ENCODE measurements at regions not wholly inside any gene's neighbourhood (a gene's known extent, or its start where the extent isn't known, plus 50 kb on each side); places are given as distances from the start of the nearest gene placed in this dataset.

- H3K79me2 ChIP-seq (ENCODE audit: control insufficient read depth, insufficient read depth, low read length), result no peaks in the 10 kb centered on the region
- H3K36me3 ChIP-seq (ENCODE audit: control insufficient read depth, insufficient read depth, low read length), result no peaks in the 10 kb centered on the region
- CTCF ChIA-PET (ENCODE audit: low intra/inter-chr PET ratio), result no interaction called here
- H3K9ac ChIP-seq (ENCODE audit: insufficient read depth in 1 of 2, low read depth in 2 of 2, low read length in 2 of 2), result no peak overlapping the region
- no peak overlapping the region for H3K4me2 ChIP-seq (ENCODE audit: insufficient read depth, low read length)
- no peaks in the 10 kb centered on the region for H4K20me1 ChIP-seq (replicated peaks; ENCODE audit: control insufficient read depth, insufficient read depth, low read length)
- TF ChIP-seq YY1 (IDR thresholded peaks at IDR 0.05; ENCODE audit: borderline replicate concordance in 1 of 3, control insufficient read depth in 1 of 3, extremely low read depth in 1 of 3, insufficient read depth in 3 of 3, insufficient read length in 1 of 3, insufficient replicate concordance in 2 of 3, low read depth in 1 of 3, low read length in 2 of 3), result no peak
- TF ChIP-seq LARP7 (IDR thresholded peaks at IDR 0.05), result no peak
- TF ChIP-seq ZBTB33 (CRISPR knock-in tag; IDR thresholded peaks at IDR 0.05), result no peak
- TF ChIP-seq THRA (IDR thresholded peaks at IDR 0.05), result no peak
- no peak for TF ChIP-seq ZNF224 (CRISPR knock-in tag; IDR thresholded peaks at IDR 0.05)
- no peak for TF ChIP-seq ASH1L (IDR thresholded peaks at IDR 0.05; ENCODE audit: borderline replicate concordance, low read depth, partially characterized antibody)
- no peak for TF ChIP-seq GTF2E2 (tag; IDR thresholded peaks at IDR 0.05)
- TF ChIP-seq HCFC1 (IDR thresholded peaks at IDR 0.05; ENCODE audit: low read depth, low read length), result no peak
- TF ChIP-seq BMI1 (IDR thresholded peaks at IDR 0.05; ENCODE audit: low read length), result no peak
- TF ChIP-seq ELF2 (CRISPR knock-in tag; IDR thresholded peaks at IDR 0.05), result no peak
- TF ChIP-seq ZKSCAN8 (CRISPR knock-in tag; IDR thresholded peaks at IDR 0.05), result no peak
- no peak for TF ChIP-seq E2F3 (CRISPR knock-in tag; IDR thresholded peaks at IDR 0.05)
- TF ChIP-seq ZNF3 (CRISPR knock-in tag; IDR thresholded peaks at IDR 0.05), result no peak
- TF ChIP-seq ZNF197 (CRISPR knock-in tag; IDR thresholded peaks at IDR 0.05; ENCODE audit: low read depth), result no peak
- TF ChIP-seq JUNB (CRISPR knock-in tag; conservative IDR thresholded peaks at IDR 0.05), result no peak
- TF ChIP-seq GABPA (tag; conservative IDR thresholded peaks at IDR 0.05; ENCODE audit: low read depth), result no peak
- no peak for TF ChIP-seq FOXA3 (CRISPR knock-in tag; conservative IDR thresholded peaks at IDR 0.05 in 1 of 2, IDR thresholded peaks at IDR 0.05 in 1 of 2)
- H3K27me3 ChIP-seq (ENCODE audit: control insufficient read depth in 2 of 2, insufficient read depth in 2 of 2, low read length in 2 of 2), result no peaks in the 10 kb centered on the region
- H3K9me3 ChIP-seq (replicated peaks; ENCODE audit: control insufficient read depth, insufficient read depth, low read depth, low read length), result 0 out of 2 replicates have a peak, but pooled peaks cover 2% of the 10 kb centered on the region
- ATAC-seq (no peak), DNase-seq (ENCODE audit: extremely low read depth in 1 of 4, low spot score in 3 of 4) (no peak), FAIRE-seq (no peak)
- intact Hi-C loops (cut with micrococcal nuclease), result no loop called here
- no peaks in the 10 kb centered on the region for H3K9me1 ChIP-seq (ENCODE audit: control insufficient read depth, insufficient read depth, low read length)
- BruUV-seq (replicated peaks), result no TSS peak
- in situ Hi-C loops (cut with MboI), result no loop called here
- H3K4me1 ChIP-seq (replicated peaks in 1 of 2; ENCODE audit: control insufficient read depth in 2 of 2, insufficient read depth in 2 of 2, low read length in 2 of 2), result no peaks in the 10 kb centered on the region
- no peak overlapping the region for H3K27ac ChIP-seq (ENCODE audit: extremely low read depth, low read depth, low read length)
- 7% methylated on average over 5 of the region's 5 CpGs for WGBS (ENCODE audit: insufficient coverage, low coverage, missing lambda C conversion rate)
- POLR2A ChIA-PET, result no interaction called here
- H3K4me3 ChIP-seq, result no peak overlapping the region
- H2AFZ ChIP-seq (ENCODE audit: low read depth, low read length), result no peak overlapping the region
These were observed 195.8 kb upstream of the KCNN2 start for GRCh38 chr5:114166081-114166480.
